ENCODE measurements at regions not wholly inside any gene's neighbourhood (a gene's known extent, or its start where the extent isn't known, plus 50 kb on each side); places are given as distances from the start of the nearest gene placed in this dataset.
"Not testable (repeated sequence)": the region's sequence is repeated elsewhere in the genome, so short reads cannot be mapped to it uniquely, and the experiment has no call there.

GRCh38 chr5:155686131-155686530 is 640.8 kb upstream of the SGCD start:
- no peaks in the 10 kb centered on the region for H4K20me1 ChIP-seq

DNA sequence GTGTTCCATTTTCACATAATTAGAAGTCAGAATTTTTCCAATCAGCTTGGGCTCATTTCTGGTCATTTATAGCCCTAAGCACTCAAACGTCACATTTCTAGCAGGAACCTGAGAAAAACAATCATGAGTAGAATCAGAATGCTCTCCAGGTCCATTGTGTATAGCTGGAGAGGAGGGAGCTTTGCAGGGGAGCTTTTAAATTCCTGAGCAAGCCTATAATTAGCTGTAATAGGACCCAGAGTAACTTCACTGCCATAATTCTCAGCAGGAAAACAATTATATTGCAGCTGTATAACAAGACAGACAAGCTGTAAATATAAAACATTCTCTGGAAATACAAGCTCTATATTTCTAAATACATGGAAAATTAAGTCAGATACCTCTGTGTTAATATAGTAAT is 637.6 kb upstream of the SGCD start:
- no peaks in the 10 kb centered on the region for H4K20me1 ChIP-seq
- H3K9me3 ChIP-seq: peaks cover 2% of the 10 kb centered on the region; the same call in 1 of the 2 replicates
- H3K4me1 ChIP-seq: no peaks in the 10 kb centered on the region
- H3K27me3 ChIP-seq: no peaks in the 10 kb centered on the region
- no peak overlapping the region for H3K9ac ChIP-seq
- H3K4me3 ChIP-seq: no peak overlapping the region
- no peak for TF ChIP-seq Cebpa-rat (IDR thresholded peaks at IDR 0.05)
- no peaks in the 10 kb centered on the region for H3K36me3 ChIP-seq
- no peak overlapping the region for H3K4me2 ChIP-seq
- H3K27ac ChIP-seq: no peak overlapping the region

More at GRCh38 chr5:155686131-155686530, 640.8 kb upstream of the SGCD start:
- Histone ChIP-seq H3K9me3 (peaks cover 8% of the 10 kb centered on the region; the same call in 1 of the 2 replicates), H3K27me3 (no peaks in the 10 kb centered on the region), H3K4me2 (no peak overlapping the region), H3K4me1 (no peaks in the 10 kb centered on the region), H3K27ac (no peak overlapping the region), H3K4me3 (no peak overlapping the region), H3K9ac (no peak overlapping the region), H3K36me3 (no peaks in the 10 kb centered on the region)
- TF ChIP-seq Cebpa-rat (IDR thresholded peaks at IDR 0.05): no peak

DNA sequence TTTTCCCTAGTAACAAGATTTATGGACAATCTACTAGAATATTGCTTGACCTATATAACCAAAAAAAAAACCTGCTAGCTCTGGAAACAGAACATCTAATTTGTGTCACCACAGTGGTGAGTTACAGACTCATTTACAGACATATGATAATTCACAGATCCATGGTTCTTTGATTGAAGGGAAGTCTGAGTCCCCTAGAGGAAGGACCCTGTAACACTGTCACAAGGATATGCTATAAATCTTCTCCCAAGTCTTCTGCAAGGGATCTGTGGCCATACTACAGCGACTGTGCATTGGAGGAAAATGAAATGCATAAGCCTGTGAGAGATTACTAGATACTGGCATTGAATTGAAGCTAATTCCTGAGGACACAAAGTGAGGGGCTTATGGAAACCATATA is 630.6 kb upstream of the SGCD start:
- no peaks in the 10 kb centered on the region for H4K20me1 ChIP-seq
- H3K4me1 ChIP-seq: no peaks in the 10 kb centered on the region
- TF ChIP-seq Cebpa-rat (IDR thresholded peaks at IDR 0.05): no peak
- no peaks in the 10 kb centered on the region for H3K27me3 ChIP-seq
- no peak overlapping the region for H3K27ac ChIP-seq
- H3K36me3 ChIP-seq: no peaks in the 10 kb centered on the region
- no peak overlapping the region for H3K4me3 ChIP-seq
- no peak overlapping the region for H3K4me2 ChIP-seq
- H3K9me3 ChIP-seq: no peaks in the 10 kb centered on the region
- H3K9ac ChIP-seq: no peak overlapping the region

GRCh38 chr5:155697236-155697635 is 629.7 kb upstream of the SGCD start:
- H3K4me1 ChIP-seq: no peaks in the 10 kb centered on the region
- H3K4me2 ChIP-seq: no peak overlapping the region
- no peak overlapping the region for H3K27ac ChIP-seq
- TF ChIP-seq Cebpa-rat (IDR thresholded peaks at IDR 0.05): no peak
- H3K9me3 ChIP-seq: no peaks in the 10 kb centered on the region
- H3K4me3 ChIP-seq: no peak overlapping the region
- H3K27me3 ChIP-seq: no peaks in the 10 kb centered on the region
- H3K36me3 ChIP-seq: no peaks in the 10 kb centered on the region
- no peak overlapping the region for H3K9ac ChIP-seq
- no peaks in the 10 kb centered on the region for H4K20me1 ChIP-seq

DNA sequence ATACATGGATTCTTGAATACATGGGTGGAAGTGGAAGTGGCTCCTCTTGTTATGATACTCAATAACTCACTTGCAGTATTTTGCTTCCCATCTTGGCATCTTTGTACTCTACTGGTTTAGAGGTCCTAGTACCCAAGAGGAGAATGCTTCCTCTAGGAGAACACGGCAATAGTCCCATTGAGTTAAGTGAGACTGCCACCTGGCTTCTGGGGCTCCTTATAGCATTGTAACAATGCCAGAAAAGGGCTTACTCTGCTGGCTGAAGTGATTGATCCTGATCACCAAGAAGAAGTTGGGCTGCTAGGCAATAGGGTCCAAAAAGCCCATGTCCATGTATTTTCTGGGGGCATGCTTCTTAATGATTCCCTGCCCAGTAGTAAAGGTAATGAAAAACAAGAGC is 627.6 kb upstream of the SGCD start:
- H3K36me3 ChIP-seq: no peaks in the 10 kb centered on the region
- no peaks in the 10 kb centered on the region for H3K27me3 ChIP-seq
- no peak for TF ChIP-seq Cebpa-rat (IDR thresholded peaks at IDR 0.05)
- no peak overlapping the region for H3K9ac ChIP-seq
- no peaks in the 10 kb centered on the region for H3K9me3 ChIP-seq
- no peak overlapping the region for H3K4me2 ChIP-seq
- H3K4me3 ChIP-seq: no peak overlapping the region
- no peaks in the 10 kb centered on the region for H3K4me1 ChIP-seq
- H3K27ac ChIP-seq: no peak overlapping the region
- H4K20me1 ChIP-seq: no peaks in the 10 kb centered on the region

DNA sequence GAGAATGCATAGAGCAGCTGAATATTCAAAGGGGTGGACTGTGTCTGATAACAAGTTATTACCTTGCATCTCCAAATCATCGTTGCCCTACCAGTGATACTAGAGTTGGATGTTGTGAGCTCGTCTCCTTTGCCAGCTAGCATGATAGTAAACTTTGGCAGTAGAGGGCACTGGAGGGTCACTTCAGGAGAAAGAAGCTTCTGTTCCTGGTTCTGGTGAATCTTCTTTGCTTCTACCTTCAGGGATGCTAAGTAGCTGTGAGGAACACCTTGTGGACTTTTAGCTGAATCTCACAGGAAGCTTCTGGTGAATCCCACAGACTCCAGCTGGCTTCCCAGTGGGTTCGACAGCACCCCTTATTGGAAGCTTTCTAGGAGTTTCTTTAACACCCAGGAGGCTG is 626.6 kb upstream of the SGCD start:
- no peak overlapping the region for H3K4me2 ChIP-seq
- H3K4me1 ChIP-seq: no peaks in the 10 kb centered on the region
- no peak for TF ChIP-seq Cebpa-rat (IDR thresholded peaks at IDR 0.05)
- no peaks in the 10 kb centered on the region for H3K9me3 ChIP-seq
- H3K4me3 ChIP-seq: no peak overlapping the region
- no peak overlapping the region for H3K27ac ChIP-seq
- no peak overlapping the region for H3K9ac ChIP-seq
- H3K27me3 ChIP-seq: no peaks in the 10 kb centered on the region
- H3K36me3 ChIP-seq: no peaks in the 10 kb centered on the region
- H4K20me1 ChIP-seq: no peaks in the 10 kb centered on the region

DNA sequence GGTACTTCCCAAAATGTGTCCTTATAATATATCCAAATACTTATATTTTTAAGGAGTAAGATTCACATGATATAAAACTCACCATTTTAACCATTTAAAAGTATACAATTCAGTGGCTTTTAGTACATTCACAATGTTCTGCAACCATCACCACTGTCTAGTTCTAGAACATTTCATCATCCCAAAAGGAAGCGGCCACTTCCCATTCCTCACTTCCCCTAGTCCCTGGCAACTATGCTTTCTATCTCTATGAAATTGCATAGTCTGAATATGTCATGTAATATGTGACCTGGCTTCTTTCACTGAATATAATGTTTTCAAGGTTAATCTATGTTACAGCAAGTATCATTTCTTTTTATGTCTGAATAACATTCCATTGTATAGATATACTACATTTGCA is 615.1 kb upstream of the SGCD start:
- no peak overlapping the region for H3K9ac ChIP-seq
- H3K36me3 ChIP-seq: no peaks in the 10 kb centered on the region
- no peak overlapping the region for H3K4me3 ChIP-seq
- H3K27ac ChIP-seq: no peak overlapping the region
- no peaks in the 10 kb centered on the region for H3K9me3 ChIP-seq
- TF ChIP-seq Cebpa-rat (IDR thresholded peaks at IDR 0.05): no peak
- H3K27me3 ChIP-seq: no peaks in the 10 kb centered on the region
- H4K20me1 ChIP-seq: no peaks in the 10 kb centered on the region
- H3K4me1 ChIP-seq: no peaks in the 10 kb centered on the region
- H3K4me2 ChIP-seq: no peak overlapping the region

DNA sequence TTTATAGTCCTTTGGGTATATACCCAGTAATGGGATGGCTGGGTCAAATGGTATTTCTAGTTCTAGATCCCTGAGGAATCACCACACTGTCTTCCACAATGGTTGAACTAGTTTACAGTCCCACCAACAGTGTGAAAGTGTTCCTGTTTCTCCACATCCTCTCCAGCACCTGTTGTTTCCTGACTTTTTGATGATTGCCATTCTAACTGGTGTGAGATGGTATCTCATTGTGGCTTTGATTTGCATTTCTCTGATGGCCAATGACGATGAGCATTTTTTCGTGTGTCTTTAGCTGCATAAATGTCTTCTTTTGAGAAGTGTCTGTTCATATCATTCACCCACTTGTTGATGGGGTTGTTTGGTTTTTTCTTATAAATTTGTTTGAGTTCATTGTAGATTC is 612.5 kb upstream of the SGCD start:
- H4K20me1 ChIP-seq, H3K36me3 ChIP-seq, H3K9ac ChIP-seq, H3K4me1 ChIP-seq, H3K27me3 ChIP-seq, H3K4me3 ChIP-seq, H3K4me2 ChIP-seq, H3K27ac ChIP-seq, H3K9me3 ChIP-seq: not testable (repeated sequence)

DNA sequence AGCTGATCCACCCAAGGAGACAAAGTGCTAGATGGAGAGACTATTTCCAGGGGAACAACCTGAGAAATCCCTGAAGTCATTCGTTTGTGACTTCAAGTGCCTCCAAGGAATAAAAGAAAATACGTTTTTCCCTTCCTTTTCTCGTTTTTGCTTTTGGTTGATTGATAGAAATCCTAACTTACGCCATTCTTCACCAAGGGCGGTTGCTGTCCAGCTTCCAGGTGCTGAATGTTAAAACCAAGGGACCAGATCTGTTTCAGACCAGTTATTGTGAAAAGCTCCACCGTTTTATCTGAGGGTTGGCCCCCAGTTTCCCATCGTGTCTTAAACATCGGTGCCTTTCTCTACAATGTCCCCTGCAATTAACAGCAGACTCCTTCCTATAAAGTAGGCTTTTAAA is 600.7 kb upstream of the SGCD start:
- Histone ChIP-seq H3K36me3 (no peaks in the 10 kb centered on the region), H3K27me3 (no peaks in the 10 kb centered on the region), H3K27ac (no peak overlapping the region), H4K20me1 (no peaks in the 10 kb centered on the region), H3K4me1 (no peaks in the 10 kb centered on the region), H3K9me3 (peaks cover 26% of the 10 kb centered on the region), H3K9ac (no peak overlapping the region), H3K4me2 (no peak overlapping the region), H3K4me3 (no peak overlapping the region)
- TF ChIP-seq Cebpa-rat (IDR thresholded peaks at IDR 0.05): no peak

DNA sequence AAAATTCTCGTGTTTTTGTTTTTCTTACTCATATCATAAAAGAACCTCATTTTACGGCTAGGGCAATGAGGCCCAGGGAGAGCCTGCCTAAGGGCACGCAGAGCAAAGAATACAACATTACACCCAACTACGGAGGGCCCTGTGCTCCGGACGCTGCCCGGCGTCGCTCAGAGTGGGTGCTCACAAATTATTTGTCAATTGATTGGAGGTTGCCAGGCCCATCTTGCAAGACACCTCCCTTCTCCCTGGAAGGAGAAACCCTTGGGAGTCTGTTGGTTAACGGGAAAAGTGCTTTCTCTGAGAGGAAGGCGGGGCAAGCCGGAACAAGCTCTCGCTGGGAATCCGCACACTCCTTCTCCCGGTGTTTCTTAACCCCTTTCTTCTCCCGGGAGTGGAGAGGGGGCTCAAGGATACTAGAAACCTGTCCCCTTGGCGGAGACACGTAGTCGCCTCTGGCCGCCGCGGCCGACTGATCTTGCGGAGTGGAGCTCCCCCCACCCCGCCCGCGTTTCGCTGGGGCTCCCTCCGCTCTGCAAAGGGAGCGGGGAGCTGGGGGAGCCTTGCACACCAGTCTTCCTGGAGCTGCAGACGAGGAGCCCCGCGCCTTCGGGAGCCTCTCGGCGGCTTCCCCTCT is 599.3 kb upstream of the SGCD start:
- no peaks in the 10 kb centered on the region for H4K20me1 ChIP-seq
- TF ChIP-seq Cebpa-rat (IDR thresholded peaks at IDR 0.05): no peak
- peaks cover 26% of the 10 kb centered on the region for H3K9me3 ChIP-seq
- no peak overlapping the region for H3K27ac ChIP-seq
- H3K4me1 ChIP-seq: no peaks in the 10 kb centered on the region
- H3K4me2 ChIP-seq: no peak overlapping the region
- H3K9ac ChIP-seq: no peak overlapping the region
- no peaks in the 10 kb centered on the region for H3K36me3 ChIP-seq
- H3K27me3 ChIP-seq: no peaks in the 10 kb centered on the region
- no peak overlapping the region for H3K4me3 ChIP-seq

All from BLaER1 (cell line).